HL-60 (cell line): ENCODE measurements at regions not wholly inside any gene's neighbourhood (a gene's known extent, or its start where the extent isn't known, plus 50 kb on each side); places are given as distances from the start of the nearest gene placed in this dataset.

ENCODE experiments used
- DNase-seq, 2 experiments: peaks; one replicate each; pipeline ENCODE4 v3.0.0-alpha.2; 2010 to 2020; ENCODE audit warnings: low read depth in 1 of 2, low spot score in 1 of 2
- H3K27ac ChIP-seq: fragments of 250-450 bp; sonication (Bioruptor Pico); replicated peaks from 2 replicates; pipeline ENCODE4 v1.5.1; 2020; ENCODE audit warnings: mild to moderate bottlenecking, moderate library complexity
- H3K27me3 ChIP-seq: fragments of 250-450 bp; sonication (Bioruptor Pico); 2 replicates; pipeline ENCODE4 v1.5.1; 2021; ENCODE audit warnings: mild to moderate bottlenecking, moderate library complexity; ENCODE audit not compliant: insufficient read depth, poor library complexity, severe bottlenecking
- H3K4me3 ChIP-seq: replicated peaks from 2 replicates; pipeline ENCODE4 v1.5.1; 2011; ENCODE audit warnings: mild to moderate bottlenecking, control low read depth, low read length; ENCODE audit not compliant: insufficient read depth
- CTCF ChIP-seq: IDR thresholded peaks from one replicate; pipeline ENCODE4 v1.5.1; 2011; ENCODE audit warnings: low read length, control low read depth, inconsistent platforms; ENCODE audit not compliant: insufficient read depth
- GABPA ChIP-seq: IDR thresholded peaks from 2 replicates; pipeline ENCODE4 v1.6.1; 2012; ENCODE audit warnings: low read depth
- POLR2AphosphoS5 ChIP-seq: IDR thresholded peaks from 2 replicates; pipeline ENCODE4 v1.6.1; 2012; ENCODE audit warnings: low read depth
- REST ChIP-seq: IDR thresholded peaks from 2 replicates; pipeline ENCODE4 v1.6.1; 2012; ENCODE audit warnings: low read depth; ENCODE audit not compliant: insufficient replicate concordance
- SPI1 ChIP-seq: IDR thresholded peaks from 2 replicates; pipeline ENCODE4 v1.6.1; 2012; ENCODE audit warnings: low read depth, mild to moderate bottlenecking, borderline replicate concordance

GRCh38 chr18:42177390-42177789 lies 222.4 kb downstream of the PIK3C3 start:
- no peak overlapping the region for H3K4me3 ChIP-seq
- DNase-seq: no peak
- H3K27me3 ChIP-seq: no peaks in the 10 kb centered on the region
- H3K27ac ChIP-seq: no peak overlapping the region
- TF ChIP-seq REST (no peak), GABPA (no peak), POLR2AphosphoS5 (no peak), SPI1 (no peak), CTCF (no peak)

GRCh38 chr18:42178376-42179080 lies 223.5 kb downstream of the PIK3C3 start:
- no peak overlapping the region for H3K27ac ChIP-seq
- H3K4me3 ChIP-seq: no peak overlapping the region
- DNase-seq: no peak
- no peak for TF ChIP-seq POLR2AphosphoS5
- TF ChIP-seq SPI1: no peak
- TF ChIP-seq REST: no peak
- TF ChIP-seq CTCF: no peak
- no peak for TF ChIP-seq GABPA
- H3K27me3 ChIP-seq: no peaks in the 10 kb centered on the region

GRCh38 chr18:42179542-42180121 lies 224.6 kb downstream of the PIK3C3 start:
- no peak for TF ChIP-seq SPI1
- TF ChIP-seq POLR2AphosphoS5: no peak
- no peak for TF ChIP-seq GABPA
- DNase-seq: no peak
- H3K27me3 ChIP-seq: no peaks in the 10 kb centered on the region
- H3K4me3 ChIP-seq: no peak overlapping the region
- no peak overlapping the region for H3K27ac ChIP-seq

GRCh38 chr18:42181474-42181873 lies 226.4 kb downstream of the PIK3C3 start:
- Histone ChIP-seq H3K27me3 (no peaks in the 10 kb centered on the region), H3K4me3 (no peak overlapping the region), H3K27ac (no peak overlapping the region)
- no peak for DNase-seq
- TF ChIP-seq POLR2AphosphoS5 (no peak), REST (no peak), GABPA (no peak), SPI1 (no peak), CTCF (no peak)
